ENCODE measurements at regions not wholly inside any gene's neighbourhood (a gene's known extent, or its start where the extent isn't known, plus 50 kb on each side); places are given as distances from the start of the nearest gene placed in this dataset.

DNA sequence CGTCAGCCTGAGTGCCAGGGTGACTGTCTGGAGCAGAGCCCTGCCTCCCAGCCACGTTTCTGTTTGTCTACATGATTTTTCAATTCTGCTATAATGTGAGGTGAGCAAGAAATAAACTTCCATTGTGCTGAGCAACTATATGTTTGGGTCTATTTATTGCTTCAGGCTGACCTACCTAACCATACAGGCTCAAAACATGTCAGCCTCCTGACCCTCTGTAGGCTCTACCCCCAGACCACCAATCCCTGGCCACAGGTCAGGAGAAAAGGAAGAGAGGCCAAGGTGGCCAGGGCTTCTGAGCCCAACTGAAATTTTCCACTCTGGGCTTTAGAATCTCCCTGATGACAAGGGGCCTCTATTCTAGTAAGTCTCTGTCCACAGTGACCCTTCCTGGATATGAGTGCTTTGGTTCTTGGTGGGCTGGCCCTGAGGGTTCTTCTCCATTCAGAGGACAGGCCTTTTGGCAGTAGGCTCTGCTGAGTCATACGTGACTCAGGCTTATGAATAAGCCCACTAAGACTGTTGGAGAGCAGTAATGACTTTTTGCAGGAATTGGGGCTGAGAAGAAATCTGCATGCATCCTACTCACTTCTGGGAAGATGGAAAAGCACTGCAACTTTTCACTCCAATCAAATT is 117.2 kb upstream of the TBCA start:
- TF ChIP-seq, protein P1, sequence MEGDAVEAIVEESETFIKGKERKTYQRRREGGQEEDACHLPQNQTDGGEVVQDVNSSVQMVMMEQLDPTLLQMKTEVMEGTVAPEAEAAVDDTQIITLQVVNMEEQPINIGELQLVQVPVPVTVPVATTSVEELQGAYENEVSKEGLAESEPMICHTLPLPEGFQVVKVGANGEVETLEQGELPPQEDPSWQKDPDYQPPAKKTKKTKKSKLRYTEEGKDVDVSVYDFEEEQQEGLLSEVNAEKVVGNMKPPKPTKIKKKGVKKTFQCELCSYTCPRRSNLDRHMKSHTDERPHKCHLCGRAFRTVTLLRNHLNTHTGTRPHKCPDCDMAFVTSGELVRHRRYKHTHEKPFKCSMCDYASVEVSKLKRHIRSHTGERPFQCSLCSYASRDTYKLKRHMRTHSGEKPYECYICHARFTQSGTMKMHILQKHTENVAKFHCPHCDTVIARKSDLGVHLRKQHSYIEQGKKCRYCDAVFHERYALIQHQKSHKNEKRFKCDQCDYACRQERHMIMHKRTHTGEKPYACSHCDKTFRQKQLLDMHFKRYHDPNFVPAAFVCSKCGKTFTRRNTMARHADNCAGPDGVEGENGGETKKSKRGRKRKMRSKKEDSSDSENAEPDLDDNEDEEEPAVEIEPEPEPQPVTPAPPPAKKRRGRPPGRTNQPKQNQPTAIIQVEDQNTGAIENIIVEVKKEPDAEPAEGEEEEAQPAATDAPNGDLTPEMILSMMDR (IDR thresholded peaks at IDR 0.05; ENCODE audit: low read depth, low read length, missing control alignments) = no peak
- Histone ChIP-seq H3K27ac (peak overlapping the region; percentile 58), H3K4me3 (ENCODE audit: low read depth, low read length) (no peak overlapping the region), H3K27me3 (replicated peaks) (no peaks in the 10 kb centered on the region), H3K36me3 (replicated peaks) (no peaks in the 10 kb centered on the region)
- peak; percentile 96 for DNase-seq
- in situ Hi-C loops (cut with HindIII; ENCODE audit: low pct_ligation_motif_present, low sequenced_read_pairs) = no loop called here

DNA sequence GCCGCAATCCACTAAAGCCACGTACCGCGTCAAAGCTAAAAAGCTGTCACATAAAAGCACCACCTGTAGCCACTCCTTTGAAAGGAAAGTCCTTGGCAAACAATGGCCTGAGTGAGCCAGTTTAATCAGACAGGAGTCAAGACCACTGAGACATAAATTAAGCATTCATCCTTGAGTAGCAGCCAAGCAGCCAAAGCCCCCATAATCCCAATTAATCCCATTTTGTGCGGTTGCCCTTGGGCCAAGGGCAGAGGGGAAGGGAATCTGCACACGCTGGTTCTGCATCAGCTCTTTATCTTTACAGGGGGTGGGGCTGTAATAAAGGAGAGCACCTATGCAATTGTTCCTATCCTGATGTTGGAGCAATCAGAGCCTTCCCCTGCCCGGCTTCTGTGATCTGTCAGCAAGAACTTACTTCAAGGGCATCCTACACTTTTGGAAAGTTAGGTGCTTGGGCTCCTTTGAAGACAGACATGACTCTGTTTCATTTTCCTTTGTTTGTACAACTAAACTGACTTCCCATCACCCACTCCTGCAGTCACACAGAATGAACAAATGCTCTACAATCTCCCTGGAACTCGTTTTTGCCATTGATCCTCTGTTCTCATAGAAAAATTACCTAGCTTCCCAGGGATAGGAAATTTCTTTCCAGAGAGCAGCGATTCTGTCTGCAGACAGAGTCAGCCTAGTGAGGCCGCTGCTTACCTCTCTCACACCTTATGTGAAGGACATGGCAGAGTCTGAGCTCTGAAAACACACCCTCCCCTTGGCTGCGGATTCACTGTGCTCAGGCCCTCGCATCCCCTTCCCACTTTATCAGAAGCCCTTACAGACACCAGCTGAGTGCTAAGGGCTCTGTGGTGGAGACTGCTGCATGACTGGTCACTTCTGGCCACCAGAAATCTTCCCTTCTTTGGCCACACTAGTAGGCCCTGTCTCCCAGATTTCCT is 116.2 kb upstream of the TBCA start:
- in situ Hi-C loops (cut with HindIII; ENCODE audit: low pct_ligation_motif_present, low sequenced_read_pairs) = no loop called here
- H3K27me3 ChIP-seq (replicated peaks) = no peaks in the 10 kb centered on the region
- no peak for DNase-seq
- no peak overlapping the region for H3K27ac ChIP-seq
- no peaks in the 10 kb centered on the region for H3K36me3 ChIP-seq (replicated peaks)
- TF ChIP-seq, protein P1 (IDR thresholded peaks at IDR 0.05; ENCODE audit: low read depth, low read length, missing control alignments) = no peak
- H3K4me3 ChIP-seq (ENCODE audit: low read depth, low read length) = no peak overlapping the region

DNA sequence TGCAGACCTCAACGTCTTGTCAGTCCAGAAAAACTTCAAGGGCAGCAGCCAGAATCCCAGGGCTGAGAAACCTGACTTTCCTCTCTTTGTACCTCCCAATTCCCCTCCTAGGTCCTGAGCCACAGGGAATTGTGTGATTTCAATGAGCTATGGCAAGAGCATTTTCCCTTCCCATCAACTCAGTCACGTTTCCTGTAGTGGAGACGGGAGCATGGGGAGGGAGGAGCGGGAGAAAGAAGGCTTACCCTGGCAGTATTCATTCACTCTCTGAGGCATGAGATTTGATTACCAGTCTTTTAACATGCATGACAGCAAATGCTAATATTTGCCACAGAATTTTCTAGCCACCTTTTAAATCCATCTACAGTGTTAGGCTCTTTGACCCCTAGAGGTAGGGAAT is 109.4 kb upstream of the TBCA start:
- DNase-seq = no peak
- Histone ChIP-seq H3K4me3 (ENCODE audit: low read depth, low read length) (no peak overlapping the region), H3K36me3 (replicated peaks) (no peaks in the 10 kb centered on the region), H3K27ac (no peak overlapping the region), H3K27me3 (replicated peaks) (no peaks in the 10 kb centered on the region)
- TF ChIP-seq, protein P1 (IDR thresholded peaks at IDR 0.05; ENCODE audit: low read depth, low read length, missing control alignments) = no peak
- in situ Hi-C loops (cut with HindIII; ENCODE audit: low pct_ligation_motif_present, low sequenced_read_pairs) = no loop called here

DNA sequence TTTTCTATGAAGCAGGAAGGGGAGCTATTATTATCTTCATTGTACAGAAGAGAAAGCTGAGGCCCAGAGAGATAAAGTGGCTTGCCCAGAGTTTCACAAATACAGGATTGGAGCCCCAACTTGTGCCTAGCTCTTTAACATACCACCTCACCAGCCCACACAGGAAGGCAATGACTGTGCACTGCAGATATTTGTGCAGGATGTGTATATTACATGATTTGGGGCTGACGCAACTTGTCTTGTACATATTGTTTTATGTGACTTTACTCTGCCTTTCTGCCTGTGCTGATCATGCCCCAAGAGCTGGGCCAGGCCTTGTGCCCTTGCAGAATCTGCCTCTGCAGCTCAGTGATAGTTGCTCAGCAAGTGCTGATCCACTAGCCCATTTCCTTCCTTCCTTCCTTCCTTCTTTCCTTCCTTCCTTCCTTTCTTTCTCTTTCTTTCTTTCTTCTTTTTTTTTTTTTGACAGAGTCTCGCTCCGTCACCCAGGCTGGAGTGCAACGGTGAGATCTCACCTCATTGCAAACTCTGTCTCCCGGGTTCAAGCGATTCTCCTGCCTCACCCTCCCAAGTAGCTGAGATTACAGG is 106.6 kb upstream of the TBCA start:
- Histone ChIP-seq H3K4me3 (ENCODE audit: low read depth, low read length) (no peak overlapping the region), H3K36me3 (replicated peaks) (no peaks in the 10 kb centered on the region), H3K27ac (peak overlapping the region; percentile 69), H3K27me3 (replicated peaks) (no peaks in the 10 kb centered on the region)
- in situ Hi-C loops (cut with HindIII; ENCODE audit: low pct_ligation_motif_present, low sequenced_read_pairs) = no loop called here
- DNase-seq = peak; percentile 84
- TF ChIP-seq, protein P1 (IDR thresholded peaks at IDR 0.05; ENCODE audit: low read depth, low read length, missing control alignments) = no peak

DNA sequence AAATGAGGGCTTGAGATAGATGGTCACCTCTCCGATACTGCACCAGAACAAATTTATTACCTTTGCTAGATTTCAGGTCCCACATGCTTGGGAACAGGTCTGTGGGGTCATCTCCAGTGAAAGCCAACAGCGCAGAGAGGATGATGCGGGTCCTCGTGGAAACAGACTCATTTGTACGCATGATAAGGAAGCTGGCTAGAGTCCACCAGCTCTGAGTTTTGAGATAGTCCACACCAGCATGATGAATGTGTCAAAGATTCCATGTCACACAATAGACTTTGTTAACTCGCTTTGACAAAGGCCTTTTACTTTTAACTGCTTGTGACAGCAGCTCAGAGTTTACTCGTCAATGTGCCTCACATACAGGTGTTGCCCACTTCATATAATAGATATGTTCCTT is 105.4 kb upstream of the TBCA start:
- H3K36me3 ChIP-seq (replicated peaks) = no peaks in the 10 kb centered on the region
- TF ChIP-seq, protein P1 (IDR thresholded peaks at IDR 0.05; ENCODE audit: low read depth, low read length, missing control alignments) = no peak
- H3K4me3 ChIP-seq (ENCODE audit: low read depth, low read length) = no peak overlapping the region
- H3K27ac ChIP-seq = peak overlapping the region; percentile 69
- H3K27me3 ChIP-seq (replicated peaks) = no peaks in the 10 kb centered on the region
- peak; percentile 71 for DNase-seq
- in situ Hi-C loops (cut with HindIII; ENCODE audit: low pct_ligation_motif_present, low sequenced_read_pairs) = no loop called here

Measured in brain microvascular endothelial cell (primary cell).